Colonic mucosa (tissue), 4 donors: ENCODE measurements at regions not wholly inside any gene's neighbourhood (a gene's known extent, or its start where the extent isn't known, plus 50 kb on each side); places are given as distances from the start of the nearest gene placed in this dataset.

Experiments used
- DNase-seq: peaks from one replicate; pipeline ENCODE4 v3.0.0-alpha.2; 2020
- H3K27ac ChIP-seq: fragments of 200-600 bp; one replicate; pipeline ENCODE4 v1.8.0; 2021
- H3K27me3 ChIP-seq: fragments of 200-600 bp; one replicate; pipeline ENCODE4 v1.8.0; 2021
- H3K36me3 ChIP-seq: fragments of 200-600 bp; one replicate; pipeline ENCODE4 v1.8.0; 2021
- H3K4me1 ChIP-seq: fragments of 200-600 bp; one replicate; pipeline ENCODE4 v1.8.0; 2021; ENCODE audit warnings: mild to moderate bottlenecking
- H3K4me3 ChIP-seq: fragments of 200-600 bp; one replicate; pipeline ENCODE4 v1.8.0; 2021
- H3K9ac ChIP-seq, 2 donors: one replicate each; pipeline ENCODE4 v1.7.0; 2013; ENCODE audit warnings: control low read depth in 2 of 2, low read depth in 2 of 2, low read length in 2 of 2
- H3K9me3 ChIP-seq: fragments of 200-600 bp; one replicate; pipeline ENCODE4 v1.8.0; 2021
- intact Hi-C: fragments of 100-400 bp; cut with DNase I; formaldehyde crosslinking; loops from one replicate; pipeline ENCODE4 v1.14.1; 2022
- TF ChIP-seq, protein P1 (sequence below): fragments of 200-600 bp; IDR thresholded peaks from one replicate; pipeline ENCODE4 v1.8.0; 2022; ENCODE audit warnings: antibody characterized with exemption, mild to moderate bottlenecking
- donor health status: healthy.
- donor health status: DM: no; HTN: no; CAD: no.
- donor health status: DM: no; HTN: no; CAD: no.

DNA sequence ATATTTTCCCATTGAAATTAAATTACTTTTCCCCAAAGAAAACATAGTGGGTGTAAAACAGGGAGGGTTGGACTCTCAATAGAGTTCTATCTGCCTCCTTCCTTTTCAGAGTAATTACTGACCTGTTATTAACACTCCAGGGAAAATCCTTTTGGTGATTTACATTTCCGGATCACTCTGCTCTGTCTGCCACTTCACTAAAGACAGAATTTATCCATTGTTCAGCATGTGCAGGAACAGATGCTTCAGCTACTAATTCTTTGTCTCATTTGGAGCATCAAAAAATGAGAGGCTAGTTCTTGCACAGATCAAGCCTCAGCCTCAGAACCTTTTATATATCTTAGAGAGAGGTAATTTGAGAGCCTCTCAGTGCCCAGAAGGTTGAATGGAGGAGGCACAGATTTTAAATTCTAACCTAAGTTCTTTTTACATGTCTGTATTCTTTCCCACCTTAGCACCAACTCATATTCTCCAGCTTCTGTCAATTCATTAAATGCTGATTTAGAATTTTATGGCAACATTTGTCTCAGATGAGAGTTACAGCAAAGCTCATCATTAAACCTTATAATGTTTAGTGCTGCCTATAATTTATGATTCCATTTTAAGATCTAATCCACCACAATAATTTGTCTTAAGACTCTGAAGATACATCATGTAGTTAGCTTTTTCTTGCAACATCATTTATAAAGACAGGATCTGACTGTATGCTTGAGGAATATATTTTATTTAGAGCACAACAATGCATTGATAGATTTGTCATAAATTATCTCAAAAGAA lies 1494.4 kb downstream of the STIM2 start:
- H3K36me3 ChIP-seq: no peaks in the 10 kb centered on the region
- TF ChIP-seq, protein P1, sequence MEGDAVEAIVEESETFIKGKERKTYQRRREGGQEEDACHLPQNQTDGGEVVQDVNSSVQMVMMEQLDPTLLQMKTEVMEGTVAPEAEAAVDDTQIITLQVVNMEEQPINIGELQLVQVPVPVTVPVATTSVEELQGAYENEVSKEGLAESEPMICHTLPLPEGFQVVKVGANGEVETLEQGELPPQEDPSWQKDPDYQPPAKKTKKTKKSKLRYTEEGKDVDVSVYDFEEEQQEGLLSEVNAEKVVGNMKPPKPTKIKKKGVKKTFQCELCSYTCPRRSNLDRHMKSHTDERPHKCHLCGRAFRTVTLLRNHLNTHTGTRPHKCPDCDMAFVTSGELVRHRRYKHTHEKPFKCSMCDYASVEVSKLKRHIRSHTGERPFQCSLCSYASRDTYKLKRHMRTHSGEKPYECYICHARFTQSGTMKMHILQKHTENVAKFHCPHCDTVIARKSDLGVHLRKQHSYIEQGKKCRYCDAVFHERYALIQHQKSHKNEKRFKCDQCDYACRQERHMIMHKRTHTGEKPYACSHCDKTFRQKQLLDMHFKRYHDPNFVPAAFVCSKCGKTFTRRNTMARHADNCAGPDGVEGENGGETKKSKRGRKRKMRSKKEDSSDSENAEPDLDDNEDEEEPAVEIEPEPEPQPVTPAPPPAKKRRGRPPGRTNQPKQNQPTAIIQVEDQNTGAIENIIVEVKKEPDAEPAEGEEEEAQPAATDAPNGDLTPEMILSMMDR: no peak
- H3K9me3 ChIP-seq: no peaks in the 10 kb centered on the region
- DNase-seq: no peak
- no peak overlapping the region for H3K9ac ChIP-seq
- intact Hi-C loops: no loop called here
- H3K4me1 ChIP-seq: no peaks in the 10 kb centered on the region
- no peak overlapping the region for H3K27ac ChIP-seq
- H3K27me3 ChIP-seq: no peaks in the 10 kb centered on the region
- H3K4me3 ChIP-seq: no peak overlapping the region

DNA sequence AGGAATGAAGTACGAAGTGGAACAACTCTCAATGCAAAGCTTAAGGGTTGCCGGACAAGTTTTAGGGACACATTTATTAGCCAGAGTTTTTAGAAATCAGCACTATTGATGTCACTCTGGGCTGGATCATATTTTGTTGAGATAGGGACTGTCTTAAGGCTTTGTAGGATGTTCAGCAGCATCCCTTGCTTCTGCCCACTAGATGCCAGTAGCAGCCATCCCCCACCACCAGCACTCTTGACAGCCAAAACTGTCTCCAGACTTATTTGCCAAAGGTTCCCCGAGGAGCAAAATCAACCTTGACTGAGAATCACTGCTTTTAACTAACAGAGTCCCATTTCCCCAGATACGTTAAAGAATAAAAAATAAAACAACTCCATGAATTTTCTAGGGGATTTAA lies 1497.3 kb downstream of the STIM2 start:
- DNase-seq: no peak
- H3K9ac ChIP-seq: no peak overlapping the region
- TF ChIP-seq, protein P1: no peak
- no peaks in the 10 kb centered on the region for H3K4me1 ChIP-seq
- intact Hi-C loops: no loop called here
- no peaks in the 10 kb centered on the region for H3K9me3 ChIP-seq
- H3K4me3 ChIP-seq: no peak overlapping the region
- H3K27ac ChIP-seq: no peak overlapping the region
- H3K27me3 ChIP-seq: no peaks in the 10 kb centered on the region
- no peaks in the 10 kb centered on the region for H3K36me3 ChIP-seq

DNA sequence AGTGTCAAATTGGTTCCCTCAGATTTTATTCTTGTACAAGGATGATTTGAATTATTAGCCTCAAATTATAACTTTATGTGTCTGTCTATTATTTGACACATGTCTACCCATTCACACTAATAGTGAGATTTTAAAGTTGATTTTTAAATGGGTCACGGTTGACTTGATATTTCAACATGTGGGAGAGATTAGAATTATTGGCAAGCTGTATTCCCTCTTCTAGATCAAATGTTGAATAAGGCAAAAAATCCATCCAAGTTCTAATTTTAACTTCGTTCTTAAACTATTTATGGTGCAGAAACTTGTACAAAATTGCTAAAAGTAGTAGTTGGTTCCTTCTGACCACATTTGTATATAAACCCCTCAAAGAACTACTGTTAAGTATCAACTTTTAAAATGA lies 1498.0 kb downstream of the STIM2 start:
- intact Hi-C loops: no loop called here
- no peaks in the 10 kb centered on the region for H3K27me3 ChIP-seq
- no peak overlapping the region for H3K4me3 ChIP-seq
- no peak overlapping the region for H3K27ac ChIP-seq
- no peaks in the 10 kb centered on the region for H3K36me3 ChIP-seq
- no peaks in the 10 kb centered on the region for H3K4me1 ChIP-seq
- no peak for DNase-seq
- TF ChIP-seq, protein P1: no peak
- H3K9me3 ChIP-seq: no peaks in the 10 kb centered on the region
- no peak overlapping the region for H3K9ac ChIP-seq

DNA sequence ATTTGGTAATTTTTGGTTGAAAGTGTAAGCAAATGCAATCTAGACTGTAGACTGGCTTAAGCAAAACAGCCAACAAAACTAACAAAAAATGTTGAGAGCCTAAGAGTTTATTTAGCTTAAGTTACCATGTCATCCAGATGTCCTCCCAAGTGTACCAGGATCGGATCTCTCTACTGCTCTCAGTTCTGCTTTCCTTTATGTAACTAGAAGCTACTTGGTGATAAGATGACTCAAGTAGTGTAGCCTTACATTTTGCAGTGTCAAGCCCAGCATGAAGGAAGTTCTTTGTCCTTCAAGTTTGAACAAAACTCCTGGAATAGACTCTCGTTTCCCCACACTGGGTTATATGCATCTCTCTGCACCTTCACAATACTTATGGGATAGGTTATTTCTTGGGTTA lies 1500.0 kb downstream of the STIM2 start:
- intact Hi-C loops: no loop called here
- H3K9me3 ChIP-seq: no peaks in the 10 kb centered on the region
- H3K9ac ChIP-seq: no peak overlapping the region
- H3K27me3 ChIP-seq: no peaks in the 10 kb centered on the region
- TF ChIP-seq, protein P1: no peak
- no peak overlapping the region for H3K27ac ChIP-seq
- H3K36me3 ChIP-seq: no peaks in the 10 kb centered on the region
- H3K4me1 ChIP-seq: no peaks in the 10 kb centered on the region
- H3K4me3 ChIP-seq: no peak overlapping the region
- no peak for DNase-seq

DNA sequence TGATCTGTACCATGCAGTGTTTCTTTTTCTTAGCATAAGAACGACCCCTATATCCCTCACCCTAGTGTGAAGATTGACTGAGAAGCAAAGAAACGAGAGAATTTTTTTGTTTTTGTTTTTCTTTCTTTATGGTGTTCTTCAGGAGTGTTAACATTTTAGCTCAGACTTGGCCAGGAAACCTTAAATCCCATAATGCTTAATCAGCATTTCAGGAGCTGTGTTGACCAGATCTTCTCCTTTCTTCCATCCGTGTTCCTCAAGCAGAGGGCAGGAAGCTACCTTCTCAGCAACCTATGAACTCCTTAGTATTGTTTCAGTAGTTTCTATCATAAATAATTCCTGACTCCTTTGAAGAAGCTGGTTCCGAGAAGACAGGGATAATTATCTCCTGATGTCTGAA lies 1501.5 kb downstream of the STIM2 start:
- no peak overlapping the region for H3K4me3 ChIP-seq
- no peaks in the 10 kb centered on the region for H3K27me3 ChIP-seq
- no peak for DNase-seq
- intact Hi-C loops: no loop called here
- H3K36me3 ChIP-seq: no peaks in the 10 kb centered on the region
- H3K4me1 ChIP-seq: no peaks in the 10 kb centered on the region
- TF ChIP-seq, protein P1: no peak
- no peak overlapping the region for H3K27ac ChIP-seq
- no peak overlapping the region for H3K9ac ChIP-seq
- H3K9me3 ChIP-seq: no peaks in the 10 kb centered on the region
